ENCODE measurements at regions not wholly inside any gene's neighbourhood (a gene's known extent, or its start where the extent isn't known, plus 50 kb on each side); places are given as distances from the start of the nearest gene placed in this dataset.

- no peaks in the 10 kb centered on the region for H3K36me3 Mint-ChIP-seq
- H3K27me3 Mint-ChIP-seq, result peaks cover 26% of the 10 kb centered on the region
- peak; percentile 32 for ATAC-seq
- H3K27ac Mint-ChIP-seq, result no peak overlapping the region
- H3K4me1 Mint-ChIP-seq, result no peaks in the 10 kb centered on the region
- no peaks in the 10 kb centered on the region for H3K9me3 Mint-ChIP-seq
- H3K4me3 Mint-ChIP-seq, result no peak overlapping the region
These were observed 139.8 kb downstream of the DACT1 start for GRCh38 chr14:58777541-58777979.

- Mint-ChIP-seq H3K27ac (no peak overlapping the region), H3K4me1 (no peaks in the 10 kb centered on the region), H3K36me3 (no peaks in the 10 kb centered on the region), H3K9me3 (no peaks in the 10 kb centered on the region), H3K27me3 (peaks cover 20% of the 10 kb centered on the region), H3K4me3 (no peak overlapping the region)
- ATAC-seq, result no peak
These were observed 140.4 kb downstream of the DACT1 start for GRCh38 chr14:58778202-58778601.

- Mint-ChIP-seq H3K27me3 (peaks cover 9% of the 10 kb centered on the region), H3K9me3 (no peaks in the 10 kb centered on the region), H3K27ac (no peak overlapping the region), H3K36me3 (no peaks in the 10 kb centered on the region), H3K4me1 (no peaks in the 10 kb centered on the region), H3K4me3 (no peak overlapping the region)
- no peak for ATAC-seq
These were observed 141.6 kb downstream of the DACT1 start for GRCh38 chr14:58779376-58779775.

GRCh38 chr14:58780185-58780584 lies 142.4 kb downstream of the DACT1 start:
- no peak for ATAC-seq
- Mint-ChIP-seq H3K27ac (no peak overlapping the region), H3K4me1 (no peaks in the 10 kb centered on the region), H3K9me3 (no peaks in the 10 kb centered on the region), H3K4me3 (no peak overlapping the region), H3K36me3 (no peaks in the 10 kb centered on the region), H3K27me3 (peaks cover 9% of the 10 kb centered on the region)

GRCh38 chr14:58780605-58781004 lies 142.8 kb downstream of the DACT1 start:
- Mint-ChIP-seq H3K9me3 (no peaks in the 10 kb centered on the region), H3K4me1 (no peaks in the 10 kb centered on the region), H3K27me3 (peaks cover 9% of the 10 kb centered on the region), H3K36me3 (no peaks in the 10 kb centered on the region), H3K4me3 (no peak overlapping the region), H3K27ac (no peak overlapping the region)
- ATAC-seq, result no peak

- no peaks in the 10 kb centered on the region for H3K4me1 Mint-ChIP-seq
- H3K4me3 Mint-ChIP-seq, result no peak overlapping the region
- no peak for ATAC-seq
- H3K36me3 Mint-ChIP-seq, result no peaks in the 10 kb centered on the region
- H3K27ac Mint-ChIP-seq, result no peak overlapping the region
- no peaks in the 10 kb centered on the region for H3K27me3 Mint-ChIP-seq
- H3K9me3 Mint-ChIP-seq, result no peaks in the 10 kb centered on the region
These were observed 144.2 kb downstream of the DACT1 start for GRCh38 chr14:58782011-58782410.

- Mint-ChIP-seq H3K27ac (no peak overlapping the region), H3K4me3 (no peak overlapping the region), H3K27me3 (no peaks in the 10 kb centered on the region), H3K36me3 (no peaks in the 10 kb centered on the region), H3K9me3 (no peaks in the 10 kb centered on the region), H3K4me1 (no peaks in the 10 kb centered on the region)
- no peak for ATAC-seq
These were observed 146.2 kb downstream of the DACT1 start for GRCh38 chr14:58783792-58784511.

- Mint-ChIP-seq H3K4me1 (no peaks in the 10 kb centered on the region), H3K36me3 (no peaks in the 10 kb centered on the region)
These were observed 147.2 kb downstream of the DACT1 start for GRCh38 chr14:58784931-58785330.

GRCh38 chr14:58785701-58786100 lies 147.9 kb downstream of the DACT1 start:
- no peaks in the 10 kb centered on the region for H3K4me1 Mint-ChIP-seq
- ATAC-seq, result no peak
- no peak overlapping the region for H3K4me3 Mint-ChIP-seq
- no peak overlapping the region for H3K27ac Mint-ChIP-seq
- H3K9me3 Mint-ChIP-seq, result no peaks in the 10 kb centered on the region
- H3K27me3 Mint-ChIP-seq, result no peaks in the 10 kb centered on the region
- H3K36me3 Mint-ChIP-seq, result no peaks in the 10 kb centered on the region

More at GRCh38 chr14:58784931-58785330, 147.2 kb downstream of the DACT1 start:
- no peak for ATAC-seq
- Mint-ChIP-seq H3K27me3 (no peaks in the 10 kb centered on the region), H3K4me3 (no peak overlapping the region), H3K9me3 (no peaks in the 10 kb centered on the region), H3K27ac (no peak overlapping the region)

- H3K4me3 Mint-ChIP-seq, result no peak overlapping the region
- no peak overlapping the region for H3K27ac Mint-ChIP-seq
- H3K9me3 Mint-ChIP-seq, result no peaks in the 10 kb centered on the region
- no peaks in the 10 kb centered on the region for H3K36me3 Mint-ChIP-seq
- no peak for ATAC-seq
- no peaks in the 10 kb centered on the region for H3K4me1 Mint-ChIP-seq
- H3K27me3 Mint-ChIP-seq, result no peaks in the 10 kb centered on the region
These were observed 149.8 kb downstream of the DACT1 start for GRCh38 chr14:58787592-58787991.

GRCh38 chr14:58788655-58789503 lies 151.1 kb downstream of the DACT1 start:
- Mint-ChIP-seq H3K4me3 (no peak overlapping the region), H3K27ac (no peak overlapping the region), H3K36me3 (no peaks in the 10 kb centered on the region), H3K4me1 (no peaks in the 10 kb centered on the region), H3K27me3 (no peaks in the 10 kb centered on the region), H3K9me3 (no peaks in the 10 kb centered on the region)
- no peak for ATAC-seq

GRCh38 chr14:58789736-58790135 lies 152.0 kb downstream of the DACT1 start:
- Mint-ChIP-seq H3K36me3 (no peaks in the 10 kb centered on the region), H3K27ac (no peak overlapping the region), H3K4me3 (no peak overlapping the region), H3K9me3 (no peaks in the 10 kb centered on the region), H3K4me1 (no peaks in the 10 kb centered on the region), H3K27me3 (no peaks in the 10 kb centered on the region)
- ATAC-seq, result no peak

- Mint-ChIP-seq H3K9me3 (no peaks in the 10 kb centered on the region), H3K27me3 (no peaks in the 10 kb centered on the region), H3K4me3 (no peak overlapping the region), H3K36me3 (no peaks in the 10 kb centered on the region), H3K27ac (no peak overlapping the region), H3K4me1 (peaks cover 11% of the 10 kb centered on the region)
- ATAC-seq, result no peak
These were observed 154.7 kb downstream of the DACT1 start for GRCh38 chr14:58792416-58792815.

GRCh38 chr14:58793131-58793740 lies 155.5 kb downstream of the DACT1 start:
- H3K27me3 Mint-ChIP-seq, result no peaks in the 10 kb centered on the region
- H3K27ac Mint-ChIP-seq, result no peak overlapping the region
- H3K4me3 Mint-ChIP-seq, result no peak overlapping the region
- ATAC-seq, result no peak
- H3K9me3 Mint-ChIP-seq, result no peaks in the 10 kb centered on the region
- H3K36me3 Mint-ChIP-seq, result no peaks in the 10 kb centered on the region
- peaks cover 11% of the 10 kb centered on the region for H3K4me1 Mint-ChIP-seq

GRCh38 chr14:58794993-58795762 lies 157.4 kb downstream of the DACT1 start:
- Mint-ChIP-seq H3K27me3 (no peaks in the 10 kb centered on the region), H3K27ac (no peak overlapping the region), H3K4me1 (peaks cover 11% of the 10 kb centered on the region), H3K36me3 (no peaks in the 10 kb centered on the region), H3K4me3 (no peak overlapping the region), H3K9me3 (no peaks in the 10 kb centered on the region)
- no peak for ATAC-seq

Measured in stimulated activated memory B cell treated with anti-CD40 and anti-IgM and Interleukin-4, amounts not matched to agents 10 μg/mL and 1 μg/mL and 100 μg/mL, for 72 hours (primary cell).